GM12878 (cell line): ENCODE measurements at regions not wholly inside any gene's neighbourhood (a gene's known extent, or its start where the extent isn't known, plus 50 kb on each side); places are given as distances from the start of the nearest gene placed in this dataset.

ENCODE experiments used
- ATF3 ChIP-seq: IDR thresholded peaks from 2 replicates; pipeline ENCODE4 v1.6.1; 2011; ENCODE audit warnings: low read depth, mild to moderate bottlenecking, low read length, moderate library complexity, borderline replicate concordance; ENCODE audit errors: extremely low read depth
- CEBPB ChIP-seq, 2 experiments: fragments of 150-350 bp in 1 of 2; IDR thresholded peaks; 2 replicates each; pipeline ENCODE4 v1.6.1; 2012 to 2014; ENCODE audit warnings: low read depth in 2 of 2, low read length in 2 of 2, borderline replicate concordance in 1 of 2, inconsistent platforms in 1 of 2
- CTCF ChIP-seq, 3 experiments: IDR thresholded peaks in 2 of 3; conservative IDR thresholded peaks in 1 of 3; 2 replicates each; pipeline ENCODE4 v1.5.1; 2011; ENCODE audit warnings: low read depth in 3 of 3, low read length in 3 of 3, mild to moderate bottlenecking in 3 of 3, control low read depth in 2 of 3, moderate library complexity in 2 of 3, inconsistent platforms in 1 of 3, mixed read lengths in 1 of 3; ENCODE audit not compliant: control insufficient read depth in 2 of 3, insufficient read depth in 1 of 3; ENCODE audit errors: extremely low read depth in 1 of 3
- EP300 ChIP-seq, 2 experiments: fragments of 150-350 bp in 1 of 2; IDR thresholded peaks; 2 replicates each; pipeline ENCODE4 v1.6.1; 2011 to 2012; ENCODE audit warnings: low read depth in 2 of 2, low read length in 2 of 2, borderline replicate concordance in 1 of 2, improper control_type of control experiment in 1 of 2, inconsistent platforms in 1 of 2; ENCODE audit not compliant: control insufficient read depth in 1 of 2
- GABPA ChIP-seq: IDR thresholded peaks from 2 replicates; pipeline ENCODE4 v1.6.1; 2014; ENCODE audit warnings: antibody characterized with exemption, low read depth, mild to moderate bottlenecking, inconsistent platforms
- HSF1 ChIP-seq: fragments of 150-350 bp; IDR thresholded peaks from 2 replicates; pipeline ENCODE4 v1.6.1; 2014; ENCODE audit warnings: mild to moderate bottlenecking, low read depth, low read length
- NFIC ChIP-seq: IDR thresholded peaks from 2 replicates; pipeline ENCODE4 v1.6.1; 2012; ENCODE audit warnings: low read depth, mild to moderate bottlenecking, inconsistent platforms, low read length, moderate library complexity
- POLR2AphosphoS5 ChIP-seq: IDR thresholded peaks from 2 replicates; pipeline ENCODE4 v1.6.1; 2011; ENCODE audit warnings: mild to moderate bottlenecking, low read length, inconsistent platforms
- RAD21 ChIP-seq: IDR thresholded peaks from 2 replicates; pipeline ENCODE4 v1.6.1; 2011; ENCODE audit warnings: mild to moderate bottlenecking, low read depth, low read length, moderate library complexity; ENCODE audit not compliant: insufficient read depth
- STAT3 ChIP-seq: IDR thresholded peaks from 2 replicates; pipeline ENCODE4 v1.6.1; 2011; ENCODE audit warnings: low read depth, low read length, improper control_type of control experiment
- YY1 ChIP-seq: IDR thresholded peaks from 2 replicates; pipeline ENCODE4 v1.6.1; 2011; ENCODE audit warnings: low read depth, mild to moderate bottlenecking, low read length
- ZBTB4 ChIP-seq: fragments of 450-650 bp; formaldehyde crosslinking; IDR thresholded peaks from 2 replicates; pipeline ENCODE4 v1.4.0; 2022; ENCODE audit warnings: mild to moderate bottlenecking, moderate library complexity

GRCh38 chr12:124097701-124098100, 124.7 kb downstream of the ZNF664 start:
- TF ChIP-seq POLR2AphosphoS5 (no peak), ATF3 (no peak), CTCF (IDR thresholded peaks at IDR 0.05 in 2 of 3, conservative IDR thresholded peaks at IDR 0.05 in 1 of 3; ENCODE audit: control insufficient read depth in 2 of 3, extremely low read depth in 1 of 3, insufficient read depth in 1 of 3, low read depth in 3 of 3, low read length in 3 of 3) (no peak), NFIC (no peak), STAT3 (no peak), CEBPB (IDR thresholded peaks at IDR 0.05; ENCODE audit: borderline replicate concordance in 1 of 2, low read depth in 2 of 2, low read length in 2 of 2) (no peak), YY1 (no peak), HSF1 (no peak), RAD21 (no peak), EP300 (IDR thresholded peaks at IDR 0.05; ENCODE audit: borderline replicate concordance in 1 of 2, control insufficient read depth in 1 of 2, low read depth in 2 of 2, low read length in 2 of 2) (no peak), GABPA (no peak), ZBTB4 (CRISPR knock-in tag) (no peak)
